NCI-H526 treated with DMSO at 0.1 percent for 48 hours (cell line): ENCODE measurements at regions not wholly inside any gene's neighbourhood (a gene's known extent, or its start where the extent isn't known, plus 50 kb on each side); places are given as distances from the start of the nearest gene placed in this dataset.
A peak's percentile ranks its signal among the peaks of the same experiment; 100 is the strongest.
"Not testable (repeated sequence)": the region's sequence is repeated elsewhere in the genome, so short reads cannot be mapped to it uniquely, and the experiment has no call there.

Experiments
- DNase-seq: peaks from one replicate; lab custom pipeline; 2025; lab: John Stamatoyannopoulos, UW

- DNase-seq: no peak
Measured at GRCh38 chr3:188974856-188975599, 196.7 kb upstream of the TPRG1 start.

GRCh38 chr3:188975600-188976314 is 196.0 kb upstream of the TPRG1 start:
- no peak for DNase-seq

DNA sequence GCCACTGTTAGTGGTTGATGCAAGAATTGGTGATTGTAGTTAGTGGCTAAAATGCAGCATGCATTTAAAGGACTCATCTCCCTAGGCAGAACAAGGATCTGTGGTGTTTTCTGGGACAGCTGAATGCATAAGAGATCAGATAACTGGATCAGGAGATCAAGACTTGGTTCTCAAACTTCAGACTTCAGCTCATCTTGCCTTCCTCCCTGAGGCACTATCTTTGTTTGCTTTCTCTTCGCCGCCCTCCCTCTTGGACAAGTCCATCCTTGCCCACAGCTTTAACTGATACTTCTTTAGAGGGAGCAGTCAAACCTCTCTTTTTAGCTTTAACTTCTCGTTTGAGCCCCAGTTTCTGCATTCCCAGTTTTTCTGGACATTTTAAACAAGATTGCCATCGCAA is 195.4 kb upstream of the TPRG1 start:
- no peak for DNase-seq

DNA sequence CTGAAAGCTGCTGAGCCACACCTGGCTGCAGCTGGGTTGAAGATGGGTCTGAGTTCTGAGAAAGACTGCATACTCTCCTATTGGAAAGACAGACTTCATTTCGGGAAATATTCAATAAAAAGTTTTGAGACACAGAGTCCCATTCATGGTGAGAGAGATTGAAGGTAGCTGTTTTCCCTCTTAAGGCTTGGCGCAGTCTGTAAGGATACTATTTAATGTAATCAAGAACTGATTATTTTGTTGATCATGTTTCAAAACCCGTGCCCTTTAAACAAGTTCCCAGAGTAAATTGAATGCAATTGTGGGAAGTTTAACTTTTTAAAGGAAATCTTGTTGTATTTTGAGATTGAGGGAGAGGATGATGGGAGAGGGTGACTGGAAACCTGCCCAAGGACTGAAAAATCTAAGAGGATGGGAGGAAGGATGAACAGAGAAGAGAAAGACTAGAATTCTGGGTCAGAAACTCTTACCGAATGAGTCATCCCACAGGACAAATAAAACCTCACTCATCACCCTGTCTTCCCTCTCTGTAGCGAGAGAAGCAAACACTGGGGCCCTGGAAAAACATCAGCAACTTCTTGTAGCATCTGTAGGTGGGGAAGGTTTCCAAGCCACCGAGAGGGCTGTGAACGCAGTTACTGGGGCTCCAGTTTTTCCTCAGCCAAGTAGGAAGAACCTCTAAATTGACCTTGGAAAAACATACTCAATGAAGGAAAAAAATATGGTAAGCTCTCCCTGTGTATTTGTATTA is 193.2 kb upstream of the TPRG1 start:
- DNase-seq: no peak

- DNase-seq: no peak
Measured at GRCh38 chr3:188979248-188979647, 192.5 kb upstream of the TPRG1 start.

DNA sequence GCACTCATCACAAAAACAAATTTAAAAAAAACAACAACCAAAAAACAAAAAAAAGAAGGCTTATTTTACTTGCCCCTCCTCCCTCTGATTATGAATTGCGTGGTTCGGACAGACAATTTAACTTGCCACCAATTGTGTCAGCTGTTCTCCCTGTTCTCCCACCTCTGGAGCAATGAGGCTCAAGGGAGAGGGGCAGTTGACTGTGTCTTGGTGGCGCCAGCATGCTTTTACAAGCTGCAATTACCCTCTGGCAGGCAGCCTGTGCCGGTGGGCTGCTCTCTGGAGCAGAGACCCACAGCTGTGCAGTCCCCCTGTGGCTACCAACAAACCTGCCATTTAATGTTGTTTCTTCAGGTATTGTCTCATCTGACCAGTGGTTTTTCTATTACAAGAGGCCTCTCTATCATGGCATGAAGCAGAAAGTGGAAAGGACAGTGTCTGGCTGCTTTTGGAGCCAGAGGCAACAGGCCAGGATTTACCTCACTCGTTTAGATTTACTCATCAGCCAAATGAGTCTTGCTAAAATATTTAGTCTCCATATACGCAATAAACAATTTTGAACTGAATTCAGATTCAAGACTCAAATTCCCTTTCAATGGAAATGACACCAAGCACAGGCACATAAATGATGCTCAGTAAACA is 192.0 kb upstream of the TPRG1 start:
- DNase-seq: no peak

- no peak for DNase-seq
Measured at GRCh38 chr3:188993181-188993580, 178.6 kb upstream of the TPRG1 start.

- DNase-seq: no peak
Measured at GRCh38 chr3:189001559-189001958, 170.2 kb upstream of the TPRG1 start.

DNA sequence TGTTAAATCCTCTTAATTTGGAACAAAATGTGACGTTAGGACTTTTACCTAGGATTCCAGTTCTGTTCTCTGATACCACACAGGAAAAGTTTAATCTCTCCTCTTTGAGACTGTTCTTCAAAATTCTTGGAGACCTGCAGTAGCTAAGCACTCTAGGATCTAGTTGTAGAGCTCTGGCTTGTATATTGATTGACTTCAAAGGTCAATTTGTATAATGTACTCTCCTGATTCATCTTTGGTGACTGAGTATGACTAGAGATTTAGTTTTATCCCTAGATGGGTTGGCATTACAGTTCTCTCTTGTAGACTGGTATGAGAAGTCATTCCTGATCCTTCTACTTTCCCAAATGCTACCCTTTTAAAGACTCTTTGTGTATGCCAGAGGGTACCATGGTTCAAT is 168.4 kb upstream of the TPRG1 start:
- DNase-seq: no peak

GRCh38 chr3:189013224-189013888 is 158.4 kb upstream of the TPRG1 start:
- DNase-seq: no peak

GRCh38 chr3:189014526-189014925 is 157.2 kb upstream of the TPRG1 start:
- no peak for DNase-seq

DNA sequence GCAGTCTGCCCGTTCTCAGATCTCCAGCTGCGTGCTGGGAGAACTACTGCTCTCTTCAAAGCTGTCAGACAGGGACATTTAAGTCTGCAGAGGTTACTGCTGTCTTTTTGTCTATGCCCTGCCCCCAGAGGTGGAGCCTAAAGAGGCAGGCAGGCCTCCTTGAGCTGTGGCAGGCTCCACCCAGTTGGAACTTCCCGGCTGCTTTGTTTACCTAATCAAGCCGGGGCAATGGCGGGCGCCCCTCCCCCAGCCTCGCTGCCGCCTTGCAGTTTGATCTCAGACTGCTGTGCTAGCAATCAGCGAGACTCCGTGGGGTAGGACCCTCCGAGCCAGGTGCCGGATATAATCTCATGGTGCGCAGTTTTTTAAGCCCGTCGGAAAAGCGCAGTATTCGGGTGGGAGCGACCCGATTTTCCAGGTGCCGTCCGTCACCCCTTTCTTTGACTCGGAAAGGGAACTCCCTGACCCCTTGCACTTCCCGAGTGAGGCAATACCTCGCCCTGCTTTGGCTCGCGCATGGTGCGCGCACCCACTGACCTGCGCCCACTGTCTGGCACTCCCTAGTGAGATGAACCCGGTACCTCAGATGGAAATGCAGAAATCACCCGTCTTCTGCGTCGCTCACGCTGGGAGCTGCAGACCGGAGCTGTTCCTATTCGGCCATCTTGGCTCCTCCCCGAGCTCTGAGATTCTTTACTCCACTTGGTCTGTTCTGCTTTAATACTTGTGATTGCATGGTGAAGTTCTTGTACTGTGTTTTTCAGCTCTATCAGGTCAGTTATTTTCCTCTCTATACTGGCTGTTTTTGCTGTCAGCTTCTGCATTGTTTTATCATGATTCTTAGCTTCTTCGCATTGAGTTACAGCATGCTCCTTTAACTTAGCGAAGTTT is 148.9 kb upstream of the TPRG1 start:
- not testable (repeated sequence) for DNase-seq

DNA sequence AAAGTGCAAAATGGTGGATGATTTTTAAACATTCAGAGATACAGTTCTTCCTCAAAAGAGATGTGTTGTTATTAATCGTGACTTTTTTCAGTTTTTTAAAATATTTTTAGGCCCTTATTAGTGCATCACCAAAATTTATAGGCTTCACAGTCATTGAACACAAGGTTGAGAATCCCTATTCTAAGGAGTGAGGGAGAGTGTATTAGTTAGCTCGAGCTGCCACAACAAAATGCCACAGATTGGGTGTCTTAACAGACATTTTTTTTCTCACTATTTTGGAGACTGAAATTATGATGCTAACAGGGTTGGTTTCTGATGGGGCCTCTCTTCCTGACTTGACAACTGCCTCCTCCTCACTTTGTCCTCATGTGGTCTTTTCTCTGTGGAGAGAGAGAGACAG is 145.9 kb upstream of the TPRG1 start:
- no peak for DNase-seq

- DNase-seq: no peak
Measured at GRCh38 chr3:189027626-189028155, 144.1 kb upstream of the TPRG1 start.

GRCh38 chr3:189038773-189039745 is 132.7 kb upstream of the TPRG1 start:
- no peak for DNase-seq

- no peak for DNase-seq
Measured at GRCh38 chr3:189040656-189041335, 131.0 kb upstream of the TPRG1 start.

- DNase-seq: peak; percentile 16
Measured at GRCh38 chr3:189041482-189042090, 130.2 kb upstream of the TPRG1 start.

DNA sequence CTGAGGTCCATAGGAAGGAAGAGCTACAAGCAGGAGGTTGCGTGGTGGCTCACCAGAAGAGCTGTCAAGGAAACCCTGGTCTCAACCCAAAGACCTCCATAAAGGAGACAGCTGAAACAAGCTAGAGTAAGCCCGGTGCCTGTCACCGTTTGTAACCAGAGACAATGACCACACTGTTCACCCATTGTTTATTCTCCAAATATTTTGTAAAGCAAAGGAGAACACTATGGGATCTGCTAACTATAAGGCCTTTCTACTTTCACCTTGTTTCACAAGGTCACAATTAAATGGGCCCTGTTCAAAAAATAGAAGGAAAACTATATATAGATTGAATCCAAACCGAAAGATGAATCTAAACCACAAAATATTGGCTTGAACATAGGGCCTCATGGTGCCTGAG is 128.9 kb upstream of the TPRG1 start:
- DNase-seq: no peak
